Osteoblast (primary cell): ENCODE measurements at regions not wholly inside any gene's neighbourhood (a gene's known extent, or its start where the extent isn't known, plus 50 kb on each side); places are given as distances from the start of the nearest gene placed in this dataset.

ENCODE experiments used
- DNase-seq: peaks from one replicate; pipeline ENCODE4 v3.0.0; 2011; ENCODE audit warnings: low spot score, mixed read lengths; ENCODE audit not compliant: insufficient read length; ENCODE audit errors: missing footprints
- H2AFZ ChIP-seq: 2 replicates; pipeline ENCODE4 v1.6.0; 2011; ENCODE audit warnings: mild to moderate bottlenecking, low read length
- H3K27ac ChIP-seq: 2 replicates; pipeline ENCODE4 v1.5.1; 2011; ENCODE audit warnings: mild to moderate bottlenecking, low read depth, low read length, moderate library complexity
- H3K27me3 ChIP-seq: 2 replicates; pipeline ENCODE4 v1.6.0; 2012; ENCODE audit warnings: mild to moderate bottlenecking, control low read depth, inconsistent platforms, low read length, moderate library complexity; ENCODE audit not compliant: insufficient read depth
- H3K36me3 ChIP-seq: 2 replicates; pipeline ENCODE4 v1.5.1; 2011; ENCODE audit warnings: mild to moderate bottlenecking, low read length, control low read depth, moderate library complexity; ENCODE audit not compliant: insufficient read depth
- H3K4me1 ChIP-seq: 2 replicates; pipeline ENCODE4 v1.5.1; 2011; ENCODE audit warnings: mild to moderate bottlenecking, low read length, control low read depth, moderate library complexity; ENCODE audit not compliant: insufficient read depth
- H3K4me2 ChIP-seq: 2 replicates; pipeline ENCODE4 v1.6.0; 2011; ENCODE audit warnings: mild to moderate bottlenecking, low read length; ENCODE audit not compliant: insufficient read depth
- H3K4me3 ChIP-seq: fragments of 200-600 bp; sonication (generic); 3 replicates; pipeline ENCODE4 v1.5.1; 2012; ENCODE audit warnings: mild to moderate bottlenecking, low read length, inconsistent platforms; ENCODE audit not compliant: insufficient read depth
- H3K79me2 ChIP-seq: 2 replicates; pipeline ENCODE4 v1.6.0; 2012; ENCODE audit warnings: mild to moderate bottlenecking, low read length, control low read depth, inconsistent platforms; ENCODE audit not compliant: insufficient read depth
- H3K9me3 ChIP-seq: 2 replicates; pipeline ENCODE4 v1.5.1; 2011; ENCODE audit warnings: low read depth, low read length, control low read depth
- H4K20me1 ChIP-seq: 2 replicates; pipeline ENCODE4 v1.6.0; 2012; ENCODE audit warnings: mild to moderate bottlenecking, low read length, control low read depth; ENCODE audit not compliant: insufficient read depth
- TF ChIP-seq, protein P1 (sequence below): IDR thresholded peaks from 2 replicates; pipeline ENCODE4 v1.5.1; 2011; ENCODE audit warnings: mild to moderate bottlenecking, low read depth, low read length, moderate library complexity; ENCODE audit errors: extremely low read depth

DNA sequence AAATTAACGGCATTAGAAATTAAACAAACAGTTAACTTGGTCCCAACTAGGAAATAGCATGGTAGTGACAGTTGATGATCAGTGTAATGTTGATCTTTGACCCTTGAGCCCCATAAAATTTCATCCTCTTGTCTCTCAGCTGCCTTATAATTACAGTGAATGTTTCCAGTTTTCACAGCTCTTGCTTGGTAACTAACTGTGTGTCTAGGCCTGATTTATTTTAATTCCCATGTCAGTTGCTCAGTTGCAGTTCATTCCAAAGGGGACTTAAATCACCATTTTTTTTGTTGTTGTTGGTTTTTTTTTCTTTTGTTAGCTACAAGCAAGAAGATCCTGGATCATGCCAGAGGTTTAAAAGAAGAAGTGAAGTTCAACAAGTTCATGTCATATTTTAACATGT is 1883.7 kb upstream of the FLRT2 start:
- no peak overlapping the region for H3K27ac ChIP-seq
- H3K4me1 ChIP-seq: no peaks in the 10 kb centered on the region
- no peaks in the 10 kb centered on the region for H3K36me3 ChIP-seq
- H3K79me2 ChIP-seq: no peaks in the 10 kb centered on the region
- DNase-seq: no peak
- H3K4me2 ChIP-seq: no peak overlapping the region
- TF ChIP-seq, protein P1, sequence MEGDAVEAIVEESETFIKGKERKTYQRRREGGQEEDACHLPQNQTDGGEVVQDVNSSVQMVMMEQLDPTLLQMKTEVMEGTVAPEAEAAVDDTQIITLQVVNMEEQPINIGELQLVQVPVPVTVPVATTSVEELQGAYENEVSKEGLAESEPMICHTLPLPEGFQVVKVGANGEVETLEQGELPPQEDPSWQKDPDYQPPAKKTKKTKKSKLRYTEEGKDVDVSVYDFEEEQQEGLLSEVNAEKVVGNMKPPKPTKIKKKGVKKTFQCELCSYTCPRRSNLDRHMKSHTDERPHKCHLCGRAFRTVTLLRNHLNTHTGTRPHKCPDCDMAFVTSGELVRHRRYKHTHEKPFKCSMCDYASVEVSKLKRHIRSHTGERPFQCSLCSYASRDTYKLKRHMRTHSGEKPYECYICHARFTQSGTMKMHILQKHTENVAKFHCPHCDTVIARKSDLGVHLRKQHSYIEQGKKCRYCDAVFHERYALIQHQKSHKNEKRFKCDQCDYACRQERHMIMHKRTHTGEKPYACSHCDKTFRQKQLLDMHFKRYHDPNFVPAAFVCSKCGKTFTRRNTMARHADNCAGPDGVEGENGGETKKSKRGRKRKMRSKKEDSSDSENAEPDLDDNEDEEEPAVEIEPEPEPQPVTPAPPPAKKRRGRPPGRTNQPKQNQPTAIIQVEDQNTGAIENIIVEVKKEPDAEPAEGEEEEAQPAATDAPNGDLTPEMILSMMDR: no peak
- no peaks in the 10 kb centered on the region for H3K27me3 ChIP-seq
- H3K9me3 ChIP-seq: no peaks in the 10 kb centered on the region
- H2AFZ ChIP-seq: no peak overlapping the region
- H4K20me1 ChIP-seq: no peaks in the 10 kb centered on the region
- no peak overlapping the region for H3K4me3 ChIP-seq

DNA sequence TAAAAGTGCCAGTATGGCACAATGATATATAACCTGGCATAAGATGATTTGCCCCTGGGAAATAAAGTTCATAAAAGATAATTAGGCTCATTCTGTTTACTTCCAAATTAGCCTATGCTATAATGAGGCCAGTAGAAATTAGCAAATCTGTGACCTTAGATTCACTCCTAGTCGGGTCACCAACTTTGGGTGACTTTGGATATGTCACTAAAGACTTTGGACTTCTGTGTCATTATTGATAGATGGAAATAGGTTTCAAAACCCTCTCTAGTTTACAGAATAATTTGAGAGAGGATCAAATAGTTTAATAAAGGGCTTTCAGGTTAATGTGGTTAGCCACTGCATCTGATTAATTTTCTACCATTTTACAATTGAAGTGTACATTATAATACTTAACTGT is 1869.3 kb upstream of the FLRT2 start:
- Histone ChIP-seq H3K79me2 (no peaks in the 10 kb centered on the region), H2AFZ (no peak overlapping the region), H3K27me3 (no peaks in the 10 kb centered on the region), H3K4me1 (no peaks in the 10 kb centered on the region), H3K4me2 (no peak overlapping the region), H3K9me3 (peaks cover 2% of the 10 kb centered on the region), H3K27ac (no peak overlapping the region), H3K4me3 (no peak overlapping the region), H4K20me1 (no peaks in the 10 kb centered on the region), H3K36me3 (no peaks in the 10 kb centered on the region)
- no peak for DNase-seq
- TF ChIP-seq, protein P1: no peak

DNA sequence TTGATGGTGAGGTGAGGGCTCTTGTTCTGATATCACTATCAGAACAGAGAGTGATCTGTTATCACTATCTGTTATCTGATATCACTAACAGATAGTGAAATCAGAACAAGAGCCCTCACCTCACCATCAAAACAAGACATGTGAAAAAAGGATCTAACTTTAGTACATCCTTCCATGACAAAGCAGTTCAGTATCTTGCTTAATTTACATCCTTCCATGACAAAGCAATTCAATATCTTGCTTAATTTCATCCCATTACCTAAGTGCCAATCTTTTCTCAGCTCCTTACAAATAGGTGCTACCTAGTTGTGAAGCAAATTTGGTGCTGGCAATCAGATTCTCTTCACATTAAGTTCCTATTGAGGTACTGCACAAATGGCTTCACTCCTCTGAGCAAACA is 1865.6 kb upstream of the FLRT2 start:
- Histone ChIP-seq H3K4me1 (no peaks in the 10 kb centered on the region), H3K4me3 (no peak overlapping the region), H3K4me2 (no peak overlapping the region), H3K36me3 (no peaks in the 10 kb centered on the region), H3K79me2 (no peaks in the 10 kb centered on the region), H4K20me1 (no peaks in the 10 kb centered on the region), H3K27me3 (no peaks in the 10 kb centered on the region), H3K9me3 (peaks cover 2% of the 10 kb centered on the region), H3K27ac (no peak overlapping the region), H2AFZ (no peak overlapping the region)
- no peak for DNase-seq
- TF ChIP-seq, protein P1: no peak

DNA sequence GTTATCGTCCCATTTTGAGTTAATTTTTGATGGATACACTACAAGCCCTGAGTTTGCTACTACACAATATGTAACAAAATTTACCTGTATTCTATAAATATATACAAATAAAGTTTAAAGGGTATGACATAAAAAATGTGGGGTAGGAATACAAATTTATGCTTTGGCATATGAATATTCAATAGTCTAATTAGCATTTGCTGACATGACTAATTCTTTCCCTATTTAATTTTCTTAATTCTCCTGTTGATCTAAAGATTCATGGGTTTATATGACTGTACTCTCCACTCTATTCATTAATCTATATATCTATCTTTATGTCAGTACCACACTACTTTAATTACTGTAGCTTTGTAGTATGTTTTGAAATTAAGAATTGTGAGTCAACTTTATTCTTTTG is 1840.7 kb upstream of the FLRT2 start:
- TF ChIP-seq, protein P1: no peak
- no peaks in the 10 kb centered on the region for H4K20me1 ChIP-seq
- no peaks in the 10 kb centered on the region for H3K79me2 ChIP-seq
- H3K36me3 ChIP-seq: no peaks in the 10 kb centered on the region
- H3K27ac ChIP-seq: no peak overlapping the region
- no peaks in the 10 kb centered on the region for H3K9me3 ChIP-seq
- no peak overlapping the region for H3K4me3 ChIP-seq
- no peaks in the 10 kb centered on the region for H3K27me3 ChIP-seq
- no peak overlapping the region for H3K4me2 ChIP-seq
- H3K4me1 ChIP-seq: no peaks in the 10 kb centered on the region
- no peak overlapping the region for H2AFZ ChIP-seq
- no peak for DNase-seq
